Gastrocnemius medialis (tissue), 4 donors: ENCODE measurements at regions not wholly inside any gene's neighbourhood (a gene's known extent, or its start where the extent isn't known, plus 50 kb on each side); places are given as distances from the start of the nearest gene placed in this dataset.

Experiments used
- POLR2A ChIP-seq, 2 donors: fragments of 450-650 bp; IDR thresholded peaks; one replicate each; pipeline ENCODE4 v1.6.1; 2017; ENCODE audit warnings: antibody characterized with exemption in 2 of 2, mild to moderate bottlenecking in 2 of 2, moderate library complexity in 2 of 2
- TF ChIP-seq, protein P1 (sequence below), 5 experiments: fragments of 450-650 bp in 3 of 5; fragments of 200-600 bp in 2 of 5; sonication (generic) in 2 of 5; IDR thresholded peaks in 4 of 5; conservative IDR thresholded peaks in 1 of 5; 1 replicate in 4 of 5; 2 replicates in 1 of 5; pipeline ENCODE4 v1.5.1; 2016 to 2019; ENCODE audit warnings: antibody characterized with exemption in 5 of 5, mild to moderate bottlenecking in 3 of 5, moderate library complexity in 3 of 5

- TF ChIP-seq, protein P1, sequence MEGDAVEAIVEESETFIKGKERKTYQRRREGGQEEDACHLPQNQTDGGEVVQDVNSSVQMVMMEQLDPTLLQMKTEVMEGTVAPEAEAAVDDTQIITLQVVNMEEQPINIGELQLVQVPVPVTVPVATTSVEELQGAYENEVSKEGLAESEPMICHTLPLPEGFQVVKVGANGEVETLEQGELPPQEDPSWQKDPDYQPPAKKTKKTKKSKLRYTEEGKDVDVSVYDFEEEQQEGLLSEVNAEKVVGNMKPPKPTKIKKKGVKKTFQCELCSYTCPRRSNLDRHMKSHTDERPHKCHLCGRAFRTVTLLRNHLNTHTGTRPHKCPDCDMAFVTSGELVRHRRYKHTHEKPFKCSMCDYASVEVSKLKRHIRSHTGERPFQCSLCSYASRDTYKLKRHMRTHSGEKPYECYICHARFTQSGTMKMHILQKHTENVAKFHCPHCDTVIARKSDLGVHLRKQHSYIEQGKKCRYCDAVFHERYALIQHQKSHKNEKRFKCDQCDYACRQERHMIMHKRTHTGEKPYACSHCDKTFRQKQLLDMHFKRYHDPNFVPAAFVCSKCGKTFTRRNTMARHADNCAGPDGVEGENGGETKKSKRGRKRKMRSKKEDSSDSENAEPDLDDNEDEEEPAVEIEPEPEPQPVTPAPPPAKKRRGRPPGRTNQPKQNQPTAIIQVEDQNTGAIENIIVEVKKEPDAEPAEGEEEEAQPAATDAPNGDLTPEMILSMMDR (IDR thresholded peaks at IDR 0.05 in 4 of 5, conservative IDR thresholded peaks at IDR 0.05 in 1 of 5) = no peak
- no peak for TF ChIP-seq POLR2A (IDR thresholded peaks at IDR 0.05)
Observed at GRCh38 chr3:69442771-69443311, 57.0 kb upstream of the FRMD4B start.
